HepG2 (cell line): ENCODE measurements at regions not wholly inside any gene's neighbourhood (a gene's known extent, or its start where the extent isn't known, plus 50 kb on each side); places are given as distances from the start of the nearest gene placed in this dataset.

Experiments
- ATAC-seq: fragments of 200-7000 bp; cut with Tn5 transposase; 3 replicates; pipeline ENCODE4 v1.9.1; 2020; ENCODE audit warnings: mild to moderate bottlenecking, moderate library complexity
- BruUV-seq: library from RNA; stranded (reverse); fragments of 400-500 nt; replicated peaks from 2 replicates; lab custom pipeline; 2021; lab: Mats Ljungman, UMichigan
- CTCF ChIA-PET: fragments of 300-600 bp; formaldehyde crosslinking; extraction: SDS; loops from one replicate; lab custom pipeline; 2021; ENCODE audit warnings: low total read pairs, inconsistent platforms, low intra/inter-chr PET ratio; lab: Yijun Ruan, JAX
- POLR2A ChIA-PET: fragments of 350-600 bp; sonication (Branson Sonifier 250); formaldehyde crosslinking; loops from one replicate; lab custom pipeline; 2020; ENCODE audit warnings: antibody characterized with exemption, inconsistent platforms; lab: Yijun Ruan, JAX
- DNase-seq: peaks from one replicate; pipeline ENCODE4 v3.0.0-alpha.2; 2015; ENCODE audit warnings: low spot score
- FAIRE-seq: peaks from 3 replicates; lab custom pipeline; 2011; peaks lifted over from hg19 to GRCh38; lab: Jason Lieb, UNC
- H2AFZ ChIP-seq: one replicate; pipeline ENCODE4 v1.6.1; 2011; ENCODE audit warnings: low read length, inconsistent platforms
- H3K27ac ChIP-seq: fragments of 300-600 bp; 3 replicates; pipeline ENCODE4 v1.8.0; 2011; ENCODE audit warnings: mixed run types, mild to moderate bottlenecking, mixed read lengths, low read length, inconsistent platforms; ENCODE audit not compliant: insufficient read depth; ENCODE audit errors: extremely low read length
- H3K27me3 ChIP-seq, 2 experiments: fragments of 200-600 bp in 1 of 2; 2 replicates in 1 of 2; 3 replicates in 1 of 2; pipeline versions ENCODE4 v1.6.0 to v1.8.0; 2011; ENCODE audit warnings: low read length in 2 of 2, mild to moderate bottlenecking in 2 of 2, moderate library complexity in 2 of 2, inconsistent platforms in 1 of 2; ENCODE audit not compliant: insufficient read depth in 2 of 2, control insufficient read depth in 1 of 2
- H3K36me3 ChIP-seq, 2 experiments: fragments of 200-600 bp in 1 of 2; replicated peaks in 1 of 2; 2 replicates in 1 of 2; 3 replicates in 1 of 2; pipeline versions ENCODE4 v1.5.1 to v1.8.0; 2011; ENCODE audit warnings: low read length in 2 of 2, inconsistent platforms in 1 of 2; ENCODE audit not compliant: insufficient read depth in 2 of 2, control insufficient read depth in 1 of 2
- H3K4me1 ChIP-seq: 2 replicates; pipeline ENCODE4 v1.5.1; 2012; ENCODE audit warnings: low read length, inconsistent platforms; ENCODE audit not compliant: insufficient read depth
- H3K4me2 ChIP-seq: 2 replicates; pipeline ENCODE4 v1.6.0; 2011; ENCODE audit warnings: low read depth, low read length, inconsistent platforms
- H3K4me3 ChIP-seq, 3 experiments: fragments of 200-600 bp in 1 of 3; sonication (generic), shearing (Covaris generic) in 1 of 3; replicated peaks in 1 of 3; 2 replicates each; pipeline ENCODE4 v1.5.1; 2011 to 2016; ENCODE audit warnings: low read length in 3 of 3, inconsistent platforms in 2 of 3, low read depth in 2 of 3, mild to moderate bottlenecking in 2 of 3, control low read depth in 1 of 3, mixed read lengths in 1 of 3; ENCODE audit not compliant: insufficient read depth in 1 of 3
- H3K79me2 ChIP-seq: one replicate; pipeline ENCODE4 v1.6.1; 2011; ENCODE audit warnings: low read length, inconsistent platforms; ENCODE audit not compliant: insufficient read depth
- H3K9ac ChIP-seq: 2 replicates; pipeline ENCODE4 v1.6.0; 2011; ENCODE audit warnings: mild to moderate bottlenecking, low read depth, low read length, inconsistent platforms; ENCODE audit not compliant: insufficient read depth
- H3K9me3 ChIP-seq: 2 replicates; pipeline ENCODE4 v1.5.1; 2012; ENCODE audit warnings: mild to moderate bottlenecking, low read length
- H4K20me1 ChIP-seq: 2 replicates; pipeline ENCODE4 v1.6.0; 2011; ENCODE audit warnings: inconsistent platforms, mild to moderate bottlenecking, low read length, moderate library complexity; ENCODE audit not compliant: insufficient read depth
- HDAC2 ChIP-seq: sonication (generic); formaldehyde crosslinking; IDR thresholded peaks from 2 replicates; pipeline ENCODE4 v1.4.0; 2020; ENCODE audit warnings: missing genetic modification reagents
- MAZ ChIP-seq, 2 experiments: sonication (generic) in 1 of 2; formaldehyde crosslinking in 1 of 2; IDR thresholded peaks; 2 replicates each; pipeline versions ENCODE4 v1.5.0 to v1.6.1; 2012 to 2020; ENCODE audit warnings: low read depth in 2 of 2, mild to moderate bottlenecking in 2 of 2, borderline replicate concordance in 1 of 2, improper control_type of control experiment in 1 of 2, low read length in 1 of 2, missing genetic modification reagents in 1 of 2, moderate library complexity in 1 of 2
- ZBTB3 ChIP-seq: sonication (generic); formaldehyde crosslinking; IDR thresholded peaks from 2 replicates; pipeline ENCODE4 v1.4.0; 2020; ENCODE audit warnings: low read depth, mild to moderate bottlenecking, moderate library complexity, missing genetic modification reagents, borderline replicate concordance
- ZC3H4 ChIP-seq: sonication (generic); formaldehyde crosslinking; IDR thresholded peaks from 2 replicates; pipeline ENCODE4 v1.4.0; 2020; ENCODE audit warnings: missing genetic modification reagents, borderline replicate concordance
- ZNF687 ChIP-seq: sonication (generic); formaldehyde crosslinking; IDR thresholded peaks from 2 replicates; pipeline ENCODE4 v1.5.1; 2020; ENCODE audit warnings: mild to moderate bottlenecking, missing genetic modification reagents, moderate library complexity
- in situ Hi-C: cut with HindIII; loops from 2 replicates; pipeline ENCODE4 v1.10.0; 2017; ENCODE audit warnings: low pct_unique_long_range_greater_than_20kb; ENCODE audit not compliant: extremely low pct_ligation_motif_present
- intact Hi-C: fragments of 100-400 bp; cut with micrococcal nuclease; formaldehyde crosslinking; loops from one replicate; pipeline ENCODE4 v1.10.0; 2022; ENCODE audit not compliant: unreplicated experiment

- TF ChIP-seq ZNF687 (CRISPR knock-in tag) = no peak
- no peak for TF ChIP-seq MAZ (IDR thresholded peaks at IDR 0.05; ENCODE audit: borderline replicate concordance, low read depth, low read length)
- no peak for TF ChIP-seq MAZ (CRISPR knock-in tag; IDR thresholded peaks at IDR 0.05; ENCODE audit: low read depth)
These were observed 222.5 kb upstream of the DDHD1 start (continued) for GRCh38 chr14:53375599-53375998.

- Histone ChIP-seq H3K4me1 (no peaks in the 10 kb centered on the region), H3K79me2 (no peaks in the 10 kb centered on the region), H3K27ac (no peak overlapping the region), H3K9me3 (no peaks in the 10 kb centered on the region), H2AFZ (no peak overlapping the region), H4K20me1 (no peaks in the 10 kb centered on the region), H3K4me3 (no peak overlapping the region), H3K36me3 (no peaks in the 10 kb centered on the region), H3K9ac (no peak overlapping the region), H3K4me2 (no peak overlapping the region), H3K27me3 (peaks cover 0 to 11% of the 10 kb centered on the region in 2 experiments; a peak in 2 of 5 replicates)
- TF ChIP-seq HDAC2 (CRISPR knock-in tag) (no peak), ZC3H4 (CRISPR knock-in tag) (no peak), ZBTB3 (no peak)
- FAIRE-seq = no peak
- no peak for ATAC-seq
- CTCF ChIA-PET = no interaction called here
- DNase-seq = no peak
- no TSS peak for BruUV-seq
- POLR2A ChIA-PET = no interaction called here
- in situ Hi-C loops (no loop called here), intact Hi-C loops (no loop called here)
These were observed 215.6 kb upstream of the DDHD1 start for GRCh38 chr14:53368711-53369201.
